ENCODE measurements at regions not wholly inside any gene's neighbourhood (a gene's known extent, or its start where the extent isn't known, plus 50 kb on each side); places are given as distances from the start of the nearest gene placed in this dataset.

- TF ChIP-seq EZH2 (IDR thresholded peaks at IDR 0.05) (no peak), POLR2AphosphoS5 (IDR thresholded peaks at IDR 0.05; ENCODE audit: borderline replicate concordance, low read depth, low read length) (no peak)
These were observed 154.0 kb downstream of the DAD1 start for GRCh38 chr14:22434901-22435550.

Measured in SK-N-MC (cell line).